Stimulated activated CD4-positive, alpha-beta T cell treated with anti-CD3 and anti-CD28 coated beads, Interleukin-4, amount 100 ng/mL, for 1 hour (primary cell): ENCODE measurements at regions not wholly inside any gene's neighbourhood (a gene's known extent, or its start where the extent isn't known, plus 50 kb on each side); places are given as distances from the start of the nearest gene placed in this dataset.

Experiments used
- DNase-seq: peaks from one replicate; pipeline ENCODE4 v3.0.0-alpha.2; 2020

DNA sequence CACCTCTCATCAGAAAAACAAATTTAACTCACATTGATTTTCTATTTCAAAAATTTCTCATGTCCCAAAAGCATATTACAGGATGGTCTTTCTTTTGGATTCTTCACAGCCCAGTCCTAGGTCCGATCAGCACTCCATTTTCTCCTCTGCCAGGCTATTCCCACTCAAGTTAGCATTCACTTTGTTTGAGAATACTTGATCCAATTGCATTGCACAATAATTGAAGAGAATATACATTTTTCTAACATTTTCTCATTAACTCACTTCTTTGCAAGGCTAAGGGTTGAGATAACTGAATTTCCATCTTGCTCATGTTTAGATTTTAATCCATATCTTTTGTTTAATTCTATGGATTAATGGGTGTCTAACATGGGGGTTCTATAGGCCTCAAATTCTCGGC is 716.1 kb downstream of the QKI start:
- DNase-seq = no peak

DNA sequence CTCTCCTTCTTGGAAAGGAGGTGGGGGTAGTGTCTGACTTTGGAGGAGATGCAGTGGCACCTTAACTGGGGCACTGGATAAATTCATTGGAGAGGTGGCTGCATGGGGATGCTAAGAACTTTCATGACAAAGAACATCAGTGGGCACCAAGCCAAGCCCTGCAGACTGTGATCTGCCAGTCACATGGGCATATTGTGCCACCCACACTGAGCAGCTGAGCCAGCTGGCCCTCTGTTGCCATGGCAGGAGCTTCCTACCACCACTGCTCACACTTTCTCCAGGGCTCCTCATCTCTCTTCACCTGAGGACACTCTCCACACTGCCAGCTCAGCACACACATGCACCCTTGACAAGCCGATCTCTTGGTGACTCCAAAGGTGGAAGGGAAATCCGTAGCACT is 715.6 kb downstream of the QKI start:
- no peak for DNase-seq

DNA sequence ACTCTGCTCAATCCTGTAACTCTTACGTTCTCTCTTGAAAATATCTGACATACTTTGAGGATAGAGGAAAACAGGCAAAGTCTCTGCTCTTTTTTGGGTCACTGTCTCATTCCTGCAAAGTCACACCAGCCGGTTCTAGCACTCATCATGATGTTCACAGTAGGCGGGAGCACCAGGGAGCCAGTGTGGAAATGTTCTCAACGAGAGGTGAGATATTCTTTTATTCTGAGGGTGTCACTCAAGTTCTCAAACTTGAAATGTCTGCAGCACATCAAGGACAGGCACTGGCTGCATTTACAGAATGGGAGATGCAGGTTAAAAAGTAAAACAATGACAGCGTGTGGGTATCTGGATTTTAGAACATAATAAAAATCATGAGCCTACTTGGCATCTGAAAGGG is 714.7 kb downstream of the QKI start:
- no peak for DNase-seq

DNA sequence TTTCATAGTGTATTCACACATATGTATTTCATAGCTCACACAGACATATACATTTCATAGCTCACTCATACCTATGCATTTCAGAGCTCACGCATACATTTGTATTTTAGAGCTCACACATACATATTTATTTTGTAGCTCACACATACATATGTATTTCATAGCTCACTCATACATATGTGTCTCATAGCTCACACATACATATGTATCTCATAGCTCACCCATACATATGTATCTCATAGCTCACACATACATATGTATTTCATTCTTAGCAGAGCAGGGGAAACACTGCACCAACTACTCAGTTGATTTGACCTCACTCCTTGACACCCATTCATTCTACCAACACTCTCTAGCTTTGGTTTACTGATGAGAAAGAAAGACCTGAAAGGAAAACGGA is 713.6 kb downstream of the QKI start:
- DNase-seq = no peak

DNA sequence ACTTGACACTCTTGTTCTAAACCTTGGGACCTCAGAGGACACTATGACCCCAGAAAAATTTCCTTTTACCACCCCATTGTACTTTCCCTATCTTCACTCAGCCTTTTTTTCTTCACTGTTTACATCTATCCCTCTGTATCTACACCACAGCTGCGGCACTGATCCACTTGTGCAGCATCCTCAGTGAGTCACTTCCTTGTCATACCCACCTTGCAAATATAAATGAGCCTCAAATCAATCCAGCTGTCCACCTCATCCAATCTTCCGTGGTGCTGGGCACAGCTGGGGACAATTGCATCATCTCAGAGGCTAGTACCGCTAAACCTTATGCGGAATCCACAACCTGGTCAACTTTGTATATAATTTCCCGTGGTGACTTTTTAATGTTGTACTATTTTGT is 710.5 kb downstream of the QKI start:
- DNase-seq = no peak

DNA sequence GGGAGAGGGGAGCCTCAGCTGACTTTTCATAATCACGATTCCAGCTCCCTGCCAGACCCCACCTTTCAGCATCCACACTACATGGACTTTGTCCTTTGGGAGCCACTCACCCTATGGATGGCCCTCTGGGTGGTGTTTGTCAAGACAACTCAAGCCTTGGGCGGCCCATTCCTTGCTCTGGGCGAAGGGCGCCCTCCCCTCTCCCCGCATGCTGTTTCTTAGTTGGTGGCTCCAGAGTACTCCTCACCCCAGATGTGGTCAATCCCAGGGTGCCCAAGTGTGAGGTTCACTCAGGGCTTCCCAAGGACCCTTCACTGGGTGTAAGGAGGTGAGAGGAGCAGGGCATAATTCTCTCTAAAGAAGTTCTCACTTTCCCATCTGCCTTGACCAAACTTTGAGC is 710.0 kb downstream of the QKI start:
- no peak for DNase-seq

DNA sequence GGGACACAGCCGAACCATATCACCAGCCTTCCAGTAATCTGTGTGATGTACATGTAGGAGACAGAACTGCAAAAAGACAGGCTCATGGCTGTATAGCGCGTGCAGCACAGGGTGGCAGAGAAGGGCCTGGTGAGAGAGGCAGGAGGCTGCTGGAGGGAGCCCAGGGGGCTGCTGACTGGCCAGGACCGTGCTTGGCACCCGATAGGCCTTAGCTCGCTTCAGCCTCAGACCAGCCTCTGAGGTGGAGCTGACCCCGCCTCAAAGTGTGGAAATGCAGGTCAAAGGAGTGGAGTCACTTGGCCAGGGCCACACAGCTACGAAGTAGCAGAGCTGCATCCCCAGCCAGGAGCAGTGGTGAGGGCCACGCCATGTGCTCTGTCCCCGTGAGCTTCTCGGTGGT is 707.6 kb downstream of the QKI start:
- DNase-seq = no peak

DNA sequence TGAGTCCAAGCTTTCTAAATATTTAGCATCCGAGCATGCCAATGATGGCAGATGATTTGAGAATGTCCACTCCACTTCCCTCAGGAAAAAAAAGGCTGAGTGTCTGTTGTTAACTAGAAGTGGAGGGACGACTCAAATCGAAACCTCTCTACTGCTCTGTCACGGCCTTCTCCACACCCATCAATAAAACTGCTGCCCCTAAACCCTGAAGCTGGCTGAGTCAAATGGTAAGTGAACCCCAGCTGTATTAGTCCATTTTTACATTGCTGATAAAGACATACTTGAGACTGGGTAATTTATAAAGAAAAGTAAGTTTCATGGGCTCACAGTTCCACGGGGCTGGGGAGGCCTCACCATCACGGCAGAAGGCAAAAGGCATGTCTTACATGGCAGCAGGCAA is 707.0 kb downstream of the QKI start:
- DNase-seq = no peak

DNA sequence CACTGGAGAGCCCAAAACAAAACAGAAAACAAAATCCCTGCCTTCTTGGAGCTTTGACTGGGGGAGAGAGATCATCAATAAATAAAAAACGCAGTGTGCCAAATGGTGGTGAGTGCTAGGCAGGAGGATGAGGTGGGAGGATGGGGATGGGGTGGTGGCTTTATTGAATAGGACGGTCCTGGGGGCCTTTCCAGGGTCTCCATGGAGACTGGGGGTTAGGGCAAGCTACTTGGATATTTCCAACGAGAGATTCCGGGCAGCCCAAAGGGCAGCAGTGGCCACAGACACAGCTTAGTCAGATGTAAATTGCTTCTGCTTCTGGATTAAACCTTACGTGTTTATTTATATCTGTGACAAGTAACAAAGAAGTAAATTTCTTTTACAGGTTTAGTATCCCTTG is 700.1 kb downstream of the QKI start:
- DNase-seq = no peak

DNA sequence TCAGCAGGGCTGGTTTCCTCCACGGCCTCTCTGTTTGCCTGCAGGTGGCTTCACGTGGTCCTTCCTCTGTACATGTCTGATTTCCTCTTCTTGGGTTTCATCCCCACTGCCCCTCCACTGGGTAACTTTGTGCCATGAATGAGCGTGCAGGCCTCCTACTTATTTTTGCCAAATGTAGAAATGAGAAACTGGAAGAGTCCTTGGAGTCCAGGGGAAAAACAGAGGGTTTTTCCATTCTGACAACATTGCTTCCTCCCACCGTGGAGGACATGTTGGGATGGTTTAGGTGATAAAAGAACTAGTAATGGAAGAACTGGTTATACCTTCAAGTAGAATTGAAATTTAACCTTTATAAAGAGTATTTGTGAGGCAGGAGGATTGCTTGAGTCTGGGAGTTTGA is 699.5 kb downstream of the QKI start:
- no peak for DNase-seq

DNA sequence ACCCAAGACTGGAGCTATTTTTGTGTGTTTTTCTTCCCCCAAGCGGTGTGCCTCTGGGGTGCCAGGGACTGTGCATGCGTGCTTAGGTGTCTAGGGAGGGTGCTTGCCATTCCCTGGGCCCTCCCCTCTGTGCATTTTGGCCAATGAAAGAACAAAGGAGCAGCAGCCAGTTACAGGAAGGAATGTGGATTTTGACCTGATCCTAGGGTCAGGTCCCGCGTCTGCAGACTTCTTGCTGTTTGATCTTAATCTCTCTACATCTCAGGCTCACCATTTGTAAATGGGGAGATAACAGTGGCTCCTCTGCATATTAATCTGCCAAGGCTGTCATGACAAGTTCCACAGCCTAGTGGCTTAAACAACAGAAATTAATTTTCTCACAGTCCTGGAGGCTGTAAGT is 699.1 kb downstream of the QKI start:
- no peak for DNase-seq

DNA sequence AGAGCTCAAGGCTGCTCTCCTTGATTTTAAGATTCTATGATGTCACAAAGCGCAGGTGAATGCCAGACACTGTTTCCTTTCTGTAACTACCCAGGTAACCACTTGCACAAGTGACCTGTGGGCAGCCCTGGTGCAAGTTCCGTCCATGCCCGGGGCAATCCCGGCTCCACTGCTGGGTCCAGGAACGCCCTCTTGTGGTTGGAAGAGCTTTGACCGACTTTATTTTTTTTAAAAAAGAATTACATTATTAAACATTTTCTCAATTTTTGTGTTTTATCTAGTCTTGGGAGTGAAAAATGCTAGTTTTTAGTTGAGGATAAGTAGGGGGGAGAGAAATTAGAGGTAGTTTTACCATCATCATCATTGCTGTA is 695.2 kb downstream of the QKI start:
- DNase-seq = no peak

DNA sequence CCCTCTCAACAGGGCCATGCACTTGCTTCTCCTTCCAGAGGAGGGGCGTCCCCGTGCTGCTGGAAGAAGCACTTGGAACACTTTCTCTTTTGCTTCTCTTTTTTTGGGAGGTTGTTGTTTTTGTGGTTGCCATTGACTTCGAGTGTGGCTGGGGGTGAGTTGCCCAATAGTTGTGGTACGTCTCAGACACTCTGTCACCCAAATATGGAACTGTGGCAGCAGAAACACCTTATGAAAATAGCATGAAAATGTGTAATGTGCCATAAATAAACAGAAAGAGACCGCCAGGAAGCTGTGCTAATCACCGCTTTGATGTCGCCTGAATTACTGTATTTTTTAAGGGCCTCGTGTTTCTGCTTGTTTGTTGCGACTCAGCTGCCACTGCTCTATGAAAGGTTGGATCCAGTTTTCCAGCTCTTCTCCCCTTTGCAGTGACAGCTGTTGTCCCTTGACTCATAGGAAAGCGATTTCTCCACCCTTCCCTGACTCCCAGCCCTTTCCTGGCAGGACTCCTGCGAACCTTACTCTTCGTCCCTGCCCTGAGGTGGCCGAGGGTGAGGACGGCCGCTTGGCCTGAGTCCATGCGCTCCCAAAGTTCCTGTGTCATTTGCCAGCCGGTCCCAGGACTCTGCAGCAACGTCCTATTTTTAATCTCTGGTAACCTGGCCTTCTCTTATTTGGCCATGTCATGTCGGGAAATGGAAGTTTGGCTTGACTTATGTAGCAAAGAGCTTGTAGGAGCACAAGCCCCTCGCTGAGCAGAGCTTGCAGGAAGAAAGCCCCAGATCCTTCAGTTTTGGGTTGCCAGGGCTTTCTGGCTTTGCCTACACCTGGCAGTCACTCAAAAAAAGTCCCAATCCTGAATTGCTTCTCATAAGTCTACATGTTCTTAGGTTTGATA is 694.6 kb downstream of the QKI start:
- DNase-seq = no peak

DNA sequence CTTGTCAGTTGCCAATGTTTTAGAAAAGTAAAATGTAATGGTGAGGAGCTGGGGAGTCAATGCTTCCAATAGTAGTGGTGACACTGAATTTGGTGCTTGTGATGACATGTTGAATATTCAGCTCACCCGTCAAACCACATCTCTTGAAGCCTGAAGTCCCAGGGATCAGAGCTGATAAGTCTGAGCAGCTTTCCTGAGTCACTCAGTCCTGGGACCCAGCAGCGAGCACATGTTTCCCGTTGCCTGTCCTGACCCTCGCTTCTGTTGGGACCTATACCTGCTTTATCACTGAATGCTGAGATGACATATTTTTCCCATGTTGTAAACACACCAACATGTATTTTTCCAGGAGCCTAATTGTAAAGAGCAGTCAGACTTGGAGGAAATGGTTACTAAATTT is 693.6 kb downstream of the QKI start:
- no peak for DNase-seq

DNA sequence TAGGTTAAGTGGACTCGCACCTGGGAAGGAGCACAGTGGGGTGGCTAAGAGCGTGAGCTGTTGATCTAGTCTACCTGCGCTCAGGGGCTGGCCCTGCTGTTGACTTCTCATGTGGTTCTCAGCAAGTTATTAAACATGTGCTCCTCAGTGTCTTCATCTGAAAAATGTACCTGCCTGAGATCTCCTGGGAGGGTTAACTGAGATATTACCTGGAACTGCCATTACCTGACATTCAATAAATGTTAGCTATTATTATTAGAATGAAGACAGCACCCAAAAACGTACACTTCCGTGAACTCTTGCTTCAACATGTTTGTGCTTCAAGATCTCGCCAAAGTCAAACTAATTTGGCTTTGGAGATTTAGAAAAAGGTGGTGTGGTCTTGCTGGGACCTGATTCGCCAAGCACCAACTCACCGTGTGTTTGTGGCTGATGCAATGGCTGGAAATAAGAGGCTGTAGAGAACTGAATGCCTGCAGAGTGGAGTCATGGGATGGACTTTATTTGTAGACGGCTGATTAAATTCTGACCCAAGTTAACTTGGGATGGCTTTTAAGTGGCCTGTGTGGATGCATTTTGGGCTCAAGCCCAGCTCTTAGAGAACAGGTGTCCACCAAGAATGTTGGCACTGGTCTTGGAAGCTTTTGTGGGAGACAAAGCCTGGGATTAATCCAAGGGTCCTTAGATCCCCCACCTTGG is 692.9 kb downstream of the QKI start:
- no peak for DNase-seq

DNA sequence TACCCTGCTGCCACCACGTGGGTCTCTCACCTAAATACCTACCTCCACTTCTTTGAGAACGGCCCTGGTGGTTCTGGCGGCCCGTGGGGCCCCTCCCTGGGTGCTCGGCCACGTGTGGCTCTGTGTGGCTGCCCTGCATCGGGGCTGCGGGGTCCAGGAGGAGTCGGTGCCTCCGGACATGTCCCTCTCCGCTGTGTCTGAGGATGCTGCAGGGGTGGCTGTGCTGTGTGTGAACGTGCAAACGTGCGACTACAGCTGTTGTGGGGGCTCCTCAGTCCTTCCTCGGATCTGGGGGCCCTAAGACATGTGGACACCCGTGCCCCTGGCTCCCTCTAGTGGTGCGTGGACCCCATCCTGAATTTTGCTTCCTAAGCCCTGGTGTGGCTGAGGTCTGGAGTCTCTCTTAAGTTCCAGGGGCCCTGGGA is 691.8 kb downstream of the QKI start:
- DNase-seq = no peak

DNA sequence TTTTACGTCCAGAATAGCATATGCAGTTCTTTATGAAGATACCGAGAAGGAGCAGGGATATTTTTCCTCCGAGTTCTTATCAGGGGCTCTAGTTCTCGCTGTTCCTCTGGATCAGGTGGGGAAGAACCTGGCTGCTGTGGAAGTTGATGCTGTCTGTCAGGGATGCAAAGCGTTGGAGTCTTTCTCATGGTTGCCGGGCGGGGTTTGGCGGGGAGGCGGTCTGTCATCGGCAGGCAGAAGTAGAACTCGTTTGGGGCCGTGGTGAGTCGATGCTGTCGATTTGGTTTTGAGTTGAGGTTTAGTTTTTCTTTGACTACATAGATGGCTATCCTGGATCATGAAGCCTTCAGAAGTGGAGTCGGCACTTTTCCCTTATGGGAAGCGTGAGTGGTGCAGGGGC is 691.2 kb downstream of the QKI start:
- no peak for DNase-seq

DNA sequence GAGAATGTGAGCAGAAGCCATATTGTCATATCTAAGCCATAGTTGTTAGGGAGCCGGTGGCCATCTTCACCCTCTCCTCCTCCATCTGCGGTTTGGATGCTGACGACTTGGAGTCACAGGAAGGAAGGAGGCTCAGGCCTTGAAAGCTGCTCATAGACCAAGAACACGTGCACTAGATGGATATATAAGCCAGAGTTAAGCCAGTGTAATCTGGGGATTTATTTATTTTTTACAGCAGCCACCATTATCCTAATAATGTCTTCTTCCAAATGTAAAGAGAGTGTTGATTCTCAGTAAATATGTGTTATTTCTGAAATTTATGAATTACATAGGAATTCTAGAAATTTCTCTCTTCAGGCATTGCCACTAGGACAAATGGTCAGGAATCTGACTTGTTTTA is 689.9 kb downstream of the QKI start:
- DNase-seq = no peak

DNA sequence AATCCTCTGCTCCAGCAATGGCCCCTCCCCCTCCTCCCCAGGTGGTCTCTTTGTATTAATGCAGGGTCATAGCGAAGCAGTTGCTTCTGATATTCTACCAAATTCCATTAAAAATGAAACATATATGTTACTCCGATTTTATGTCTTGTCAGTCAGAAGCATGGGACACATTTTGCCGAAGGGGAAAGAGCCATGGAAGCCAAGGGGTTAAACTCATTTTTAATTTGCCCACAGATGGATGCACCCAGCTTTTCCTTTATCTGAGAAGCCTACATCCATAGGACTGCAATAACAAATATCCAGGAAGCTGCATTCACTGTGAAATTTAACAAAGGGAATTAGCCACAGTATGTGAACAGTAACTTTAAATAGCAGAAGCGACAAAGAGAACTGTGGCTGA is 688.2 kb downstream of the QKI start:
- DNase-seq = no peak

DNA sequence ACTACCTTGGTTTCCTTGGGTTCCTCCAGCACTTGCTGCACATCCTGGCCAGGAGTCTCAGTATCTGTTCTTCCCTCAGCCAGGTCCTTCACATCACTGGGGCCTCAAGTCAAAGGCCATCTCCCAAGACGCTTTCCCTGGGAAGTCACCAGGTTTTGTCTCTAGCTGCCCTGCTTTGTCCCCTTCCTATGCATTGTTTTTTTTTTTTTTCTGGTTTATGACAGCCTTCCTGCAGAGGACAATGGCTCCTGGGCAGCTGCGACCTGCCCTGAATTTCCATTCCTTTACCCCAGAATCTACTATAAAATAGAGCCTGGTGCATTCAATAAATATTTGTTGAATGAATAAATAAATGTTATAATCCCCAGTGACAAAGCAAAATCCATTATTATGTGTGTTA is 687.3 kb downstream of the QKI start:
- DNase-seq = no peak

DNA sequence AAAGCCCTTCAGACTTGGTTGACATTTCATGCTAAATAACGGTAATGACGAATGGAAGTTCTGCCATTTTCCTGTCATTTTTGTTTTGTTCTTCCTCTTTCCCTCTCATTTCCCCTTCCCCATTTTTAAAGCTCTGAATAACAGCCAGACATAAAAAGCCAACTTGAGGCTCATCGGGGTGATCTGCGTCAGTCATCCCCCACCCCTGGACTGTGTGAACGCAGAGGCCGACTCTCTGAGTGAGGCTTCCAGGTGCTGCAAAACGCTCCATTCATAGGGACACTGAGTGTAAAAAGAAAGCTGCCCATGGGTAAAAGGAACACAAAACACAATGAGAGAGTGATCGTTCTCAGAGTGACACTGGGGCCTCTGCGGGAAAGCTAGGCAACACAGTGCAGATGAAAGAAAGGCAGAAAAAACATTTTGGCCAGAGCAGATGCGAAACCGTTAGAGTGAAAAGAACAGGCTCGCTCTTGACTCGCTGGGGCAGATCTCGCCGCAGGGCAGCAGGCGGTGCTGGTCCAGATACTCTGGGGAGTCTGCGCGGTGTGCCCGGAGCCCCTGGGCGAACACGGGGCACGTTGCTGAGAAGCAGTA is 684.8 kb downstream of the QKI start:
- DNase-seq = no peak

DNA sequence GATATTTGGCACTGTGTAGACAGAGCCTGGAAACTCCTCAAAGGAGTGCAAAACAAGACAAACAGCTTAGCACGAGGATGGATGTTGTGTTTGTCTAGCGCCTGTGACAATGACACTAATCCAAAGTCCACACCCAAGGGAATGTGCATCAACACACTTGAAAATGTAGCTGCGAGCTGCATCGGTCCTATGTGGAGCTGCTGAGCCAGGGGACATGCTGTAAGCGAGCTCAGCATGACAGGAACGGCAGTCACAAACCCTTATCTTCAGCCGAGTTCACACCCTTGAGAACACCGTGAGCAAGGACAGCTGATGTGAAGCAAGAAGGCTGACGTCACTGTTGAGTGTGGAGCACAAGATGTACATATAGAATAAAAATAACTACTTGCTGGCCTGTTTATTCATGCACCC is 684.3 kb downstream of the QKI start:
- DNase-seq = no peak

DNA sequence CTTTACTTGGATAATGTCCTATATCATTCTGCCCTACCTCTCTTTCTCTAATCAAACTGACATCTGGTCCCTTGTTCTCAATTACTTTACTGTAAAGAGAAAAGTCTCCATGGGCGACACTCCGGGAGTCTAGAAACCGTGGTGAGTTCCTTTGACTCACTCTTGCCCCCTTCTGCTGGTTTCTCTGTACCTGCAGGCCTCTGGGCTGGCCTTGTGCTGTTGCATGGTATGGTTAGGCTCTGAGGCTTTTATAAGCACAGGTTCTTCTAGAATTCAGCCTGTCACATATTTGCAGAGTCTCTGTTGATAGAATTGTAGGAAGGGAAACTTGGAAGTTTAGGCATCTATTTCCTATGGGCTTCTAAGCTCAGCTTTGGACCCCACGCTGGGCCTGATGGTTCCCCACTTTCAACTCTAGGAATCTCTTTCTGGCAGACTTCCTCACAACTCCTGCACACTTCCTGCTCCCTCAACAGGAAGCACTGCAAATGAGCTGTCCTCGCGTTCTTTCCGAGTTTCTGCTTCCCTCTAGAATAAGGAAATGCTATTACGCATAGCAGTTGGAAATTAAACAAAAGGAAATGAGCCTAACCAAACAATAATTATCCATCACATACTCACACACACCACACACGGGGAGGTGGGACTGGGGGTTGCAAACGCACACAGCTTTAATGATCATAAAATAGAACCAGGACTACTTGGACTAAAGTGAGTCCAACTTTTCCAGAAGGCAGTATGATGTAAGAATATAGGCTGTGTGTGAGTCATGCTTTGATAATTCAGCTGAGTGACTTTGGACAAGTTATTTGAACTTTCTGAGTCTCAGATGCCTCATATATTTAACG is 683.3 kb downstream of the QKI start:
- DNase-seq = no peak
